Left ventricle myocardium superior (tissue), 1 donor: ENCODE measurements at regions not wholly inside any gene's neighbourhood (a gene's known extent, or its start where the extent isn't known, plus 50 kb on each side); places are given as distances from the start of the nearest gene placed in this dataset.
"Not testable (repeated sequence)": the region's sequence is repeated elsewhere in the genome, so short reads cannot be mapped to it uniquely, and the experiment has no call there.

Experiments
- ATAC-seq: fragments of 200-7000 bp; cut with Tn5 transposase; one replicate; pipeline ENCODE4 v1.9.1; 2020; ENCODE audit warnings: mild to moderate bottlenecking, moderate library complexity
- DNase-seq: peaks from one replicate; pipeline ENCODE4 v3.0.0-alpha.2; 2020
- intact Hi-C: fragments of 100-400 bp; cut with micrococcal nuclease; formaldehyde crosslinking; loops from one replicate; pipeline ENCODE4 v1.11.0; 2022
- donor health status: DM: no; HTN: yes; CAD: no; lungs with severe emphysema.

DNA sequence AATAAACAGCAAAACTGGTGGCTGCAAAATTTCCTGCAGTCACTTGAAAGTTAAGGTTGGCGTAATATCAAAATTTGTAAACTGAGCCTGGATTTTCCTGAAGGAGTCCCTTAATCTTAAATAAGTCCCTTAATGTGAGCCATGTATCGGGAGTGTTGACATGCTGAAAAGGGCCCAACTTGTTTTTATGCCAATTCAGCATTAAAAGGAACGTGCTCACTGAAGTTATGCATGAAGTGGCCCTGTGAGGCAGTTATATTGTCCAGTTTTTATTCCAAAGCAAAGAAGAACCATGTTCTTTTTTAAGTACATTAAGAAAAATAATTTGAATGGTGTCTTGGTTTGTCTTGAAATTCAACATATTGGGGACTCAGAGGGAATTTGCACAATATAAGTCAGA lies 1766.9 kb downstream of the SLITRK1 start:
- ATAC-seq, result no peak
- intact Hi-C loops, result no loop called here
- DNase-seq, result no peak

DNA sequence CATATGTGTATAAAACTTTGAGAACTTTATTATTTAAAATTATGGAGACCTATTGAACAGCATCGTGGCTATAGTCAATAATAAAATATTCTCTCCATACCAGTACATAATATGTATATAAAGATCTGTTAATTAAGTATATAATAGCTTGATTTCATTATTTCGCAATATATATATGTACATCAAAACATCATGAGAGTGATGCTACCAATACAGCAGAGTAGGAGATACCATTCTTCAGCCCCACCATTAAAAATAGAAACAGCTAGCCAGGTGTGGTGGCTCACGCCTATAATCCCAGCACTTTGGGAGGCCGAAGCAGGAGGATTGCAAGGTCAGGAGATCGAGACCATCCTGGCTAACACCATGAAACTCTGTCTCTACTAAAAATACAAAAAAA lies 1755.3 kb upstream of the SPRY2 start:
- DNase-seq (no peak), ATAC-seq (no peak)
- intact Hi-C loops, result no loop called here

DNA sequence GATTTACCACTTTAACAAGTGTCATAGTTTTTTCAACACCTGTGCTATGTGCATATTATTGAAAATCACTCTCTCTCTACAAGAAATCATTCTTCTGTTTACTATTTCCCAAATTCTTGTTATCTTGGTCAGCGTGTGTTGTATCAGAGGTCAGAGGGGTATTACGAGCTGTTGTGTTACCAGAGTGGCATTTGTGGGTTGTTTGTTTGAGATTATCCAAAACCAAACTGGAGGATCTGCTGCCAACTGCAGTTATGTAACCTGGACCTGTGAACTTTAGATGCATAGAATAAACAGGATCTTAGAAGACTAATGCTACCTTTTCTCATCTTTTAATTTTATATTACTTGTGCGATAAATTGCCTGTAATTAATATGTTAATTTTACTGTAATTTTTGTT lies 1751.4 kb upstream of the SPRY2 start:
- no peak for ATAC-seq
- no peak for DNase-seq
- intact Hi-C loops, result no loop called here

DNA sequence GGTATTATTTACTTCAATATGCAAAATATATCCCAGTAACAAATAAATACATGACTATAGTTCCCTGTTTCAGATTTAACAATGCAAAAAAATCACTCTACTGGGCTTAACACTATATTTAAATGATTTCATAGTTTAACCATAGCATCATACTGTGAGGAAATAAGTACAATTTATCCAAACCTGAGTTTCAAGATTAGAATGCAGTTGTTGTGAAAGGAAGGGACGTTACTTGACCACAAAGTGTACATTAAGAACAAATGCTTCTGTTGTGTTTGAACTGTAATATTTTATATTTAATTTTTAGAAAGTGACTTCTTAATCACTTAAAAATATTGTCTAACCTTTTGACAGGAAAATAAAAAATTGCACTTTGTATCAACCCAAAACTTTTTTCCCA lies 1747.9 kb upstream of the SPRY2 start:
- no peak for ATAC-seq
- intact Hi-C loops, result no loop called here

DNA sequence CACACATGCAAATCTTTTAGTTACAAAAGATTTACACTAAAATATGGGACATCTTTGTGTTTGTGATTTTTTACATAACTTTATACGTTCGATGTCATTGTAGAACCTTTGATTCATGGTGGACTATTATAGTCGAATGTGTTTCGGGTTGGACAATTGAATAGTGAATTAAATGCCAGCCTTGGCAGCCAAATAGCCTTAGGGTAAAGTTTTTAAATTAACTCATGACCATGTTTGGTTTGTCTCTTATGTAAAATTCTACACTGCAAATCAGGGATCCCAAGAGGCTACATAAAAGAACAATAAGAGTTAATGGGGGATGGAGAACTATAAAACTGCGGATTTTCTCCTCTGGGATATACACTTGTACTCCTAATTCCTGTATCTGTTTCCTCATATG lies 1735.6 kb upstream of the SPRY2 start:
- intact Hi-C loops, result no loop called here
- DNase-seq, result no peak
- ATAC-seq, result no peak

More for the DNA sequence above, 1747.9 kb upstream of the SPRY2 start:
- DNase-seq, result no peak

DNA sequence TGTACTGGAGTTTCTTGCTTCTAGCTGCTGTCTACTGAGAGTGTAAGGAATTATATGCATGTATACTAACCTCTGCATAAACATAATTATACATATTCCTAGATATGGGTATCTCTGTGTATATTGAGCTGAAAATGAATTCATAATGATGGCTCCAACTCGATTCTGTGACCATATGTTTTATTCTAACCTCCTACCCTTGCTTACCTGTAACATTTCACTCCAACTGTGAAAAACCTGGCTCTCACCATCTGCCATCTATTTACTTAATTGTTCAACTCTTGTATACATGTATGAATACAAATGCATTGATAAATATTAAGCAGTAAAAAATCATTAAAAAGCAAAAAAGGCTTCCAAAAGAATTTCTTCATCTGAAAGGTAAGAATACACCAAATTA lies 1729.5 kb upstream of the SPRY2 start:
- no peak for ATAC-seq
- DNase-seq, result no peak
- intact Hi-C loops, result no loop called here

DNA sequence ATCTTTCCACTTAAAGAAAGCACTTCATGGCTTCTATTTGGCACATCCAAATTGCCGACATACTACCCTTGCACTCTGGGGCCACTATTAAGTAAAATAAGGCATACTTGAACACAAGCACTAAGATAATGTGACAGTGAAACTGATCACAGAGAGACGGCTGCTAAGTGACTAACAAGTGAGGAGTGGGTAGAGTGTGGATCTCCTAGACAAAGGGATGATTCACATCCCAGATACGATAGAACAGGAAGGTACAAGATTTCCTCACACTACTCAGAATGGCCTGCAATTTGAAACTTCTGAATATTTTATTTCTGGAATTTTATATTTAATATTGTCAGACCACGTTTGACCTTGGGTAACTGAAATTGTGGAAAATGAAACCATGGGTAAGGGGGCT lies 1721.8 kb upstream of the SPRY2 start:
- intact Hi-C loops, result no loop called here
- no peak for DNase-seq
- no peak for ATAC-seq

DNA sequence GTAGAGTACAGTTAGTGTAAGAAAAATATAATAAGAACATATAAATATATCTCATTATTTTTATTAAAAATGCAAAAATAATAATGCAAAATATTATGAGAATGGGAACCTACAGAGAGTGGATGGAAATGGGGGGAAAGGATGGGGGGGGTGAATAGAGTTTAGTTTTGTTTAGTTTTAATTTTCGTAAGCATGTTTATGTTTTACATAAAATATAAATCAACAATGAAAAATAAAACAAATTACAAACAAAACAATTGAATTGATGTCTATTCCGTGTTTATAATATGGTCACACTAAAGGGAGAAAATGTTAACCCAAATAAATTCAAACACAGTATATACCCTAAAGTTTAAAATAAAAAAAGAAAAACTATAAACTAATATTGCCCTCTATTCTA lies 1717.4 kb upstream of the SPRY2 start:
- intact Hi-C loops, result no loop called here
- no peak for ATAC-seq

DNA sequence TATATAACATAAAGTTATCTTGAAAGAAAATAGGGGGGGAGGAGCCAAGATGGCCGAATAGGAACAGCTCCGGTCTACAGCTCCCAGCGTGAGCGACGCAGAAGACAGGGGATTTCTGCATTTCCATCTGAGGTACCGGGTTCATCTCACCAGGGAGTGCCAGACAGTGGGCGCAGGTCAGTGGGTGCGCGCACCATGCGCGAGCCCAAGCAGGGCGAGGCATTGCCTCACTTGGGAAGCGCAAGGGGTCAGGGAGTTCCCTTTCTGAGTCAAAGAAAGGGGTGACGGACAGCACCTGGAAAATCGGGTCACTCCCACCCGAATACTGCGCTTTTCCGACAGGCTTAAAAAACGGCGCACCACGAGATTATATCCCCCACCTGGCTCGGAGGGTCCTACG lies 1704.4 kb upstream of the SPRY2 start:
- DNase-seq, ATAC-seq, intact Hi-C loops: not testable (repeated sequence)

More for the DNA sequence above, 1717.4 kb upstream of the SPRY2 start:
- no peak for DNase-seq

DNA sequence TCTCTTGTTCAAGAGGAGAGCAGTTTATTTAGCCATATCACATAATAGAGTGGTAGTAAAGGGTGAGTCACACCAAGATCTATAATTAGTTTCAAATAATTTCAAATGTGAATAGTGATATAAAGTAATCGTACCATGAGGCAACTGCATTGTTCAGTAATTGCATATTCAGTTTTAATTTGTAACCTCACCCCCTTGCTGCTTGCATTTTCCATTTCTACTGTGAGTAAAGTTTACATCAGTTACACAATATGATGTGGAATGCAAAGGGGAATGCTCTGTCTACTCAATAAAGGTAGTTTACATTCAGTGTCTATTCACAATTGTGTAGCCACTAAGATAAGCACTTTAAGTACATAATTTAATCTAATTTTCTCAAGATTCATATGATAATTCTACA lies 1695.7 kb upstream of the SPRY2 start:
- no peak for DNase-seq
- no peak for ATAC-seq
- intact Hi-C loops, result no loop called here

DNA sequence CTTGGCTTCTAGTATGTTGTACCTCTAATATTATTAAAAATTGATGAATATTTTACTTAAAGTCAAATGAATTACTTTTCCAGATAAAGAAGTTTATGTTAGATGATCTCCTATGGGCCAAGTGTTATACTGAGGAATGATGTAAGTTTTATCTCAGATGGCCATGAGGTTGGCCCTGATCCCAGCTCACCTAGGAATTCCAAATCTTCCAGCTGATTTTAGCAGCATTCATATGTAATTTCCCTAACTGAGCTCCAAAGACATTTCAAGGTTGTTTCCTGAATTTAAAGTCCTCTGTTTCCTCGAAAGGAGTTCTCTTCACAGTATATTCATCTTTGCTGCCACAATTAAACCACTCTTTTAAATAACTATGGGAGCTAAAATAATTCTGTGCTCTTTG lies 1670.4 kb upstream of the SPRY2 start:
- intact Hi-C loops, result no loop called here
- ATAC-seq (no peak), DNase-seq (no peak)

DNA sequence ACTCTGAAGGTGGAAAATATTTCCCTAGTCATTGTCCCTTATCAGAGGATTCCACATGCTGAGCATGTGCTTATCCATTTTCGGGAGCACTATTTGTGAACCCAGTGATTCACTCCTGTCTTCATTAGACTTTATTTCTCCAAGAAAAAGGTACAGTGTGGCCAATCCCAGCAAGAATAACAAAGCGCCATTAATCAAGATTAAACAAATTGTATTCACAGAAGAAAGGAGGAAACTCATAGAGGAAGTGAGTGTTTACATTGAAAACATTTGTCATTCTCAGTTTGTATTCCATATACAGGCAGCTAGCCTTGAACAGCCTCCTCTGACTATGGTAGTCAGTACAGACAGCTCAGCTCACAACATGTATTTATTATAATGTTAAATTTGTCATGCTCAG lies 1669.9 kb upstream of the SPRY2 start:
- DNase-seq (no peak), ATAC-seq (no peak)
- intact Hi-C loops, result no loop called here

DNA sequence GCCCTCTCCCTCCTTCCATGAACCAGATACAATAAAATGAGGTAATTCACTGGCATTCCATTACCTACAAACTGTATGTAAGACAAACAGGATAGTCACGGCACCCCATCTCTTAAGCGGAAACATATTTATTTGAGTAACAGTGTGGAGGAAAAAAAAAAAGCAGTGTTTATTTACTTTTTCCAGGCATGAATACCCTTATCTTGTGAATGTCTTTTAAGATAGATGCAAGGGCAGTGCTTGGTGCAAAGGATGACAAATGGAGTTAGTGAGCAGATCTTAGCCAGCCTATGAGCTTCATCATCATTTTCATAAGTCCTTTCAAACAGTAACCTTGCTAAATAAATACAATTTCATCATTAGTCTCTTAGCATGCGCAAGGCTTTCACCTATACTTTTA lies 1661.8 kb upstream of the SPRY2 start:
- DNase-seq (no peak), ATAC-seq (no peak)
- intact Hi-C loops, result no loop called here

DNA sequence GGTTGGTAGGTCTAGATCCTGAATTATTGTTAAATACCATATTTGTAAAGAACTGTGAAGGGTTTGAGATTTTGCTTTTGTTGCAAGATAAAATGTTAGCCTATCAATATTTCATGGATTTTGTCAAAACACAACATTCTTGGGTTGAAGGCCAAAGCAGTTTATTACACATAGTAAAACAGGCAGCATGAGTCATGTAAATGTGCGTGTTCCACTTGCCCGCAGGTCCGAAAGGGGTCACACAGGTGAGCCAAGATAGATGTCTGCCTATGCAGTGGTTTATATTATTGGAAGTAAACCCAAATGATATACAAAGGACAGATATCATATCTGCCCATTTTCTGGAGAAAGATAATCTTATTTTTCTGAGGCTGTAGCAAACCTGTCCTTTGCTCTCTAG lies 1654.4 kb upstream of the SPRY2 start:
- ATAC-seq, result no peak
- DNase-seq, result no peak
- intact Hi-C loops, result no loop called here

DNA sequence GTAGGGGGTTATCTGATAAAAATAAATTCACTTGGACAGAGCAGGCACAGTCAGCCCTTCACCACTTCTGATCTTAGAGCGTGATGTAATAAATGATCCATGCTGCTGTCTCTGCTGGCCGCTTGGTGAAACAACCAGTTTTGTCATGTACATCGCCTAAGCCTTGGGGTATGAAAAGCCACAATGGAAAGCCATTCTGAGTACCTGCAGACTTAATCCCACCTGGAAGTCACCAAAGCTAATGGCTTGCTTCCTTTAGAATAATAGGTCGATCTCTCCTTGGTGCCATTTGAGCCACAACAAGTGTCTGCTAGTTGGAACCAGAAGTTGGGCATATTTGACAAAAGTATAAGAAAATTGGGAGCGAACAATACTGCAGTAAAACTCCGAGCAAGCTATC lies 1649.7 kb upstream of the SPRY2 start:
- intact Hi-C loops, result no loop called here
- ATAC-seq (no peak), DNase-seq (no peak)

DNA sequence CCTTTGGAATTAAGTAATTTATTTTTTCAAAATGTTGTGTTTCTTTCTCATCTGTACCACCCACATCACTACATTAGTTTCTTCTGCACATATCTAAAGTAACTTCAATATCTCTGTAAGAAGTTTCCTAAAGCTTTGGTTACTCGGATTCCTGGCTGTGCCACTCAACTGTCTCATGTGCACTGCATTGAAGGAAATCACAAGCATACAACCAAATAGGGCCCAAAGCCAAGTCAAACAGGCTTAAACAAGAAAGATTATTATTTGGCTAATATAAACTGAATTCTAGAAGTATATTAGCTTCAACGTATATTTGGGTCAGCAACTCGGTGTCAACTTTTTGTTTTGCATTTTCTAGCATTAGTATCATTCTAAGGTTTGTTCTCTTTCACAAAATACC lies 1647.6 kb upstream of the SPRY2 start:
- DNase-seq, result no peak
- intact Hi-C loops, result no loop called here
- ATAC-seq, result no peak

DNA sequence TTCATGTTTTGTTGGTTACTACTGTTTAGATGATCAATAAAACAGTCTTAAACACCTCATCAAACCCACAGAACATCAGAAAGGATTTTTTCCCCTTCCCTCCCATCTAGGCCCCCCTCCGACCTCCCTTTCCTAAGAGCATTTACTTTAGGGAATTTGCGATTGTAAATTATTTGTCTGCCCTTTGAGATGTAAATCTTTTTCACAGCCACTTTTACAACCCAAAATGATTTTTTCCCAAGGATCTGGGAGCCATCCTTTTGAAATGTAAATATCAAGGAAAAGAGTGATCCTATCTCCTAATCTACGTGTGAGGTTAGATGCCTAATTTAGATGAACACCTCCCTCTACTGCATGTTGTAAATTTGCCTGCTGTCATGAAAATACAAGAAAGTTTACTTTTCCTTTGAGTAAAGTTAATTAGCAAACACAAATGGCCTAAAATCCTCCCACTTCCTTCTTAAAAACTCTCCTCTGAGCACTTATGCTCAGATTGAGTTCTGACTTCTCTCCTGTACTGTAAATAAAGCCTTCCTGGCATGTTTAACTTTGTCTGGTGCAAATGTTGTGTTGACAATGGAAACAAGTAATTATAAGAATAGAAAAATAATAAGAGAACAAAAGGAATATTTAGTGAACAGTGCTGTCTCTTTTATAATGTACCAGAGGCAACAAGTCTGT lies 1646.9 kb upstream of the SPRY2 start:
- intact Hi-C loops, result no loop called here
- DNase-seq, result no peak
- no peak for ATAC-seq

DNA sequence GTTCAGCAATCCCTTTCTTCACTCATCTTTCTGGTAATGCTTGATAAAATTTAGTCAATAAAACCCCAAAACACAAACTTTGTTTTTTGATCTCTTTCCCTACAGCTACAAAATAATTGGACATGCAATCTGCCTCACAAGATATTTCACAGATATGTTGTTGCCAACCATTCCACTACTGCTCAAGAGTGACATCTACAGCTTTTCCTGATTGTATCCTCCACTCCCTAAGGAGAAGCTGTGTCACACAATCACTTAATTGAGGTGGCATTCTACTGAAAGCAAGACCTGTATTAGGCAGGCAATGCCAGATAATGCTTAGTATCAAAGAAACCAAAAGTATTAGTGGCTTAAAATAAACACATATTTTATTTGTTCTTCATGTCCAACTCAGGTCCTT lies 1646.2 kb upstream of the SPRY2 start:
- no peak for ATAC-seq

DNA sequence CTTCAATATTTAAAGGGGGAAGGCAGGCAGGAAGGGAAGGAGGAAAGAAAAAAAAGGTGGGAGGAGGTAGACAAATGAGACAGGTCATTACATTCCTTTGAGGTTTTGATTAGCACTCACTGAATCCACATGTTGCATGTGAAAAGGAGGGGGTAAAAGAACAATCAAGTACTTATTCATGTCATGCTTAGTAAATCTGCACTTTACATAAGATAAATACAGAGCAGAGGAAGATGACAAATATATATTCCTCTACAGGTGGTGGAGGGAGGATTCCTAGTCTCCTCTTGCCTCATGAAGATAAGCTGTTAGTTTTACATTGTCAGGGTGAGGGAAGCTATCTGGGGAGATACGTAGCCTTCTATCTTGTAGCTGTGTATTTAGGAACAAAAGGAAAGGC lies 1645.4 kb upstream of the SPRY2 start:
- no peak for DNase-seq
- ATAC-seq, result no peak
- intact Hi-C loops, result no loop called here

More for the DNA sequence above, 1646.2 kb upstream of the SPRY2 start:
- intact Hi-C loops, result no loop called here
- no peak for DNase-seq

DNA sequence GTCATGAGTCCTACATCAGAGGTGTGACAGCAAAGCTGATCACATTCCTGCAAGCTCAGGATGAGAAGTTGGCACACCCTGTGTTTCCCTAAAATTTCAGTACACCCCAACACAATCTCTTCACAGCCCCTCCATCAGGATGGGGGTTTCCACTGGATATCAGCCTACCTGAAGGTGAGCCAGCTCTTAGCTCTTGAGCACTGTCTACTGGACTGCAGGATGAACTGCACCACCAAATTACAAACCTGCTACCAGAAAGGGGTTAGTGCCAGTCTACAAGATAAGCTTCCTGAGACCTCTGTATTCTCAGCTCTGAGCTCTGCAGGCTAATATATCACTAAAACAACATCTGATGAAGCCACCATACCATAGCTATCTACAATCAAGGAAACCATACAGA lies 1616.2 kb upstream of the SPRY2 start:
- DNase-seq (no peak), ATAC-seq (no peak)
- intact Hi-C loops, result no loop called here

DNA sequence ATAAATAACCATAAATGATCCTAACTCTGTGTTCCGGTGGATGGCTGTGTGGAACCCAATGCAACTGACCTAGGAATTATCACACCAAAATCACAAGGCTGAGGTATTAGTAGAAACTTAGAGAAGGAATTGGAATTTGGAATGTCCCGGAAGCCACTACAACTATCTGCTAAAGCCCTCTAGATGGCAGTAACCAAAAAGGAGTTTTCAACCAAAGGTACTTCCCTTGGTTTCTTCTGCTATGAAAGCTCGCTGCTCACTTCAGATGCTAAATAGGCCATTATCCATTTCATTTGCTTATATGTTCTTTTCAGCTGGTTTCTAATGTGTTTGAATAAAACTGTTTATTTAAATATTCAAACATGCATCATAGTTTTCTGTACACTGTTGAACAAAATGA lies 1589.1 kb upstream of the SPRY2 start:
- DNase-seq, result no peak
- intact Hi-C loops, result no loop called here
- no peak for ATAC-seq

DNA sequence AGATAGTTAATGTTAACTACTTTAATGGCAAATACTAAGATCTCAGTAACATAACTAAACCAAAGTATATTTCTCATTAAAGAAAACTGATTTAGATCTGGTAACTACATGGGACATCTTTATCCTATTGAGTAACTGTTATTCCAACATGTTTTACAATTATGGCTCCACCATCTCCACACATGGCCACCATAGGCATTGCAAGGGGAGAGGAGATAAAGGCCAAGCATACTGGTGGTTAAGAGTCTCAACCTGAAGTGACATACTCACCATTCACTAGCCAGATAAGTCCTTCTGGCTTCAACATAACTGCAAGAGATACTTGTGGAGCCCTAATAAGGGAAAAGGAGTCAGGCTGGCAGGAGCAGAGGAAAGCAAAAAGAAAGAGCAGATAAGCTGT lies 1586.4 kb upstream of the SPRY2 start:
- ATAC-seq (no peak), DNase-seq (no peak)
- intact Hi-C loops, result no loop called here
